Astrocyte of the hippocampus (primary cell): ENCODE measurements at regions not wholly inside any gene's neighbourhood (a gene's known extent, or its start where the extent isn't known, plus 50 kb on each side); places are given as distances from the start of the nearest gene placed in this dataset.
A peak's percentile ranks its signal among the peaks of the same experiment; 100 is the strongest.

Experiments used
- DNase-seq: peaks from one replicate; pipeline ENCODE4 v3.0.0; 2011; ENCODE audit warnings: low read depth, low spot score

DNA sequence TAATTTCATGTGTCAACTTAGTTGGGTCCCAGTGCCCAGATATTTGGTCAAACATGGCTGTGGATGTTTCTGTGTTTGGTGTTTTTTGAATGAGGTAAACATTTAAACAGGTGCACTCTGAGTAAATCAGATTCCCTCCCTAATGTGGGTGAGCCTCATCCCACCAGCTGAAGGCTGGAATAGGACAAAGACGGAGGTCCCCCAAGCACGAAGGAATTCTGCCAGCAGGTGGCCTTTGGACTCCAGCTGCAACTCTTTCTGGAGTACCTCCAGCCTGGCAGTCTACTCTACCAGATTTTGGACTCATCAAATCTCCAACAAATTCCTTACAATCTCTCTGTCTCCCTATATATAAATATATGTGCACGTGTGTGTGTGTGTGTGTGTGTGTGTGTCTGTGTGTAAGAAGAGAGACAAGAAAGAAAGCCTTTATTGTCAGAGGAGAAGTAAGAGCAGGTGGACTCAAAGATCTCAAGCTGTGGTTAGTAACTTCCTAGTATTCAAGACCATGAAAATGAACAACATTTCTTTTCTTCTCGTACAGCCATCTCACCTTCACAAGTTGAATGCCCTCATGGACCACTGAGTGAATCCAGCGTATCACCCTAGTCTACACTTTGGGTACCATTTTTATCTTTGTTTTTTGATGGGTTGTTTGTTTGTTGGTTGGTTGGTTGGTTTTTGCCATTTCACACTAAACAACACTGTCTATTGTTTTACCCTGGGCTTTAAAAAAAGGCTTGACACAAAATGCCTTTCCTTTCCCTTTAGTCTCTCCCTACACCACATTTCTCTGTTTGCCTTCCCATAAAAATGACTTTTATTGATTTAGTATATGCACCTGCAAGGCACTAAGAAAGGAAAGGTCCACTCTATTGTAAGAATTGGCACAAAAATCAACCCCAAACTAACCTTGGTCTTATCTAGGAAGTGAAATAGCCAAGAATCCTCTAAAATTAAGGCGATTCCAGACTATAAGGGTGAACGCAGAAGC is 118.7 kb downstream of the TENT4A start:
- no peak for DNase-seq

- peak; percentile 23 for DNase-seq
These were observed 119.8 kb downstream of the TENT4A start for GRCh38 chr5:6832994-6833393.

DNA sequence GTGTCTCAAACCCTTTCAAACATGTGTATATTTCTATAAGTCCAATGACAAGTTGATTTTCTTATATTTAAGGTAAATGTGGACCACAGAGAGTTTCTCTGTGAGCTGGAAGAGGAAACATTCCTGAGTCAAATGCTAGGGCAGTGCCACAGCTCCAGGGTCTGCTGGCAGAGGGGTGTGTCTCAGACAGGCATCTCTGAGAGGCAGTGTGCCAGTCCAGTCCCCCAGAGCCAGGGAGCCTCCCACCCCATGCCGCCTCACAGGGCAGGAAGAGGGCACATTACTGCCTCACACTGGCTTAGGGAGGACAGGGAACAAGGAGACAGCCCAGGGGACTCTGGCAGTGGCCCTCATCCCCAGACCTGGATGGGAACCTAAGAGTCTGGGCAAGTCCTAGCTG is 120.2 kb downstream of the TENT4A start:
- no peak for DNase-seq

DNA sequence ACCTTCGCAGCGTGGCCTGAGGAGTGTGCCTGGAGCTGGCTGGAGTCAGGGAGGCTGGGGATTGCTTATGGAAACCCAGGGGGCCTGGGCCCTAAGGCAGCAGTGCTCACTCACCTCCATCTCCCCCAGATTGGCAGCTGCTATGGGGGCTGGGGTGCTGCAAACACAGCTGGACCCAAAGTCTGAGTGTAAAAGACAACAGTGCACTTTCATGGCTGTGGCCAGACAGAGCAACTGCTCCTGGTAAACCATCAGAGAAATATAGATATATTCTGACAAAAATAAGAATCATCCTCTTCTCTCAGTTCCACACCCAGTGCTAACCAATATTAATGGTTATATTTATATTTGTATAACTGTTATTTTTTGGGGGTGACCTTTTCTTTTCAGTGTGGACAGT is 123.9 kb downstream of the TENT4A start:
- no peak for DNase-seq

- no peak for DNase-seq
These were observed 124.4 kb downstream of the TENT4A start for GRCh38 chr5:6837519-6838110.

- DNase-seq = no peak
These were observed 125.5 kb downstream of the TENT4A start for GRCh38 chr5:6838736-6839135.

DNA sequence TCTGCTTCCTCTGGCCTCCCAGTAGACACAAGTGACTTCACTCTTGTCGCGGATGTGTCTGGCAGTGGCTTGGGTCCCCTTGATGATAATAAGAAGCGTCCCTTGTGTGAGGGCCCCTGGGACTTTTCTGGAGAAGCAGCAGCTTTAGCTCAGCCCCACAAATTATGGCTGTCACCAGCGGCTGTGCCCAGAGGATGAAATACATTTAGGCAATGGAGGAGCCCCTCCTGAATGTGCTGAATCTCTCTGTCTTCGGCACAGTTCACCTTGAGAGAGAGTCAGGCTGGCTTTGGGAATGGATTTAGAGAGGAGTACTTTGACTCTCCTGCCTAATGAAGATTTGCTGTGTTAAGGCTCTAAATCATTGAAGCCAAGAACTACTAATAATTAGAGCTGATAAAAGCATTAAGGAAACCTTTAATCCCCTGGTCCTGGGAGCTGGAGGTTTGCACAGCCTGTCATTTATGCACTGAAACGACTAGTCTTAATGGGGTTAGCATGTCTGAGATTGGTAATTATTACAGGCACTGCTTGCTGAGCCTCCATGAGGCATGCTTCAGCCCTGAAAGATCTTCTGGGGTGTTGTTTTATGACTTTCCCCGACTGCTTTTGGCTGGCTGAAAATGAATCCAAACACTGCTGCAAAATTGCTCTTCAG is 127.0 kb downstream of the TENT4A start:
- no peak for DNase-seq

DNA sequence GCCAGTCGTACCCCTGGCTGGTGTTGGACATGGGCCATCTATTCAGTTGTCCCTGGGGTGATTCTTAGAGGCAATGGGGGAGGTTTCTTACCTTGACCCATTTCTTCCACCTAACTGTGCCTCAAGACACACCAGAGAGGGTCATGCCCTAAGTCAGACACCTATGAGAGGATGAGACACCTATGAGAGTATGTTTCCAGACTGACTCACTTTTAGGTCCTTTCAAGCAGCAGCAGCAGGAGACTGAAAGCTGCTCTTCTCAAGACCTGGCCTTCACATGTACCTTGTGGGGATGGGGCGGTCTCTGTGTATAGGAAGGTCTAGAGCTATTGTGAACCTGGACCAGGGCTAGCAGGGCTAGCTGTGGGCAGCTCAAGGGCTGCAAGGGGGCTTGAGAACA is 130.1 kb downstream of the TENT4A start:
- DNase-seq = no peak

GRCh38 chr5:6843821-6844220 is 130.6 kb downstream of the TENT4A start:
- DNase-seq = no peak

- DNase-seq = no peak
These were observed 132.6 kb downstream of the TENT4A start for GRCh38 chr5:6845856-6846255.

- no peak for DNase-seq
These were observed 134.6 kb downstream of the TENT4A start for GRCh38 chr5:6847870-6848269.

- DNase-seq = no peak
These were observed 136.3 kb downstream of the TENT4A start for GRCh38 chr5:6849316-6850105.

- no peak for DNase-seq
These were observed 136.8 kb downstream of the TENT4A start for GRCh38 chr5:6850106-6850432.

- DNase-seq = no peak
These were observed 143.4 kb downstream of the TENT4A start for GRCh38 chr5:6856653-6857052.

GRCh38 chr5:6858419-6858818 is 145.2 kb downstream of the TENT4A start:
- DNase-seq = no peak

GRCh38 chr5:6859023-6859422 is 145.8 kb downstream of the TENT4A start:
- no peak for DNase-seq

- DNase-seq = no peak
These were observed 146.9 kb downstream of the TENT4A start for GRCh38 chr5:6859951-6860638.

- DNase-seq = no peak
These were observed 147.8 kb downstream of the TENT4A start for GRCh38 chr5:6861036-6861435.

GRCh38 chr5:6861667-6862066 is 148.4 kb downstream of the TENT4A start:
- no peak for DNase-seq

- DNase-seq = no peak
These were observed 149.1 kb downstream of the TENT4A start for GRCh38 chr5:6862306-6862705.

- no peak for DNase-seq
These were observed 154.5 kb downstream of the TENT4A start for GRCh38 chr5:6867712-6868111.
